Activated CD8-positive, alpha-beta T cell treated with anti-CD3 and anti-CD28 coated beads for 36 hours (primary cell): ENCODE measurements at regions not wholly inside any gene's neighbourhood (a gene's known extent, or its start where the extent isn't known, plus 50 kb on each side); places are given as distances from the start of the nearest gene placed in this dataset.
"Not testable (repeated sequence)": the region's sequence is repeated elsewhere in the genome, so short reads cannot be mapped to it uniquely, and the experiment has no call there.

Source experiments
- ATAC-seq: fragments of 200-7000 bp; cut with Tn5 transposase; one replicate; pipeline ENCODE4 v1.10.0; 2021; ENCODE audit warnings: mild to moderate bottlenecking, moderate library complexity
- CTCF ChIA-PET: fragments of 350-600 bp; sonication (Branson Sonifier 250); formaldehyde crosslinking; loops from one replicate; lab custom pipeline; 2021; ENCODE audit warnings: antibody characterized with exemption; lab: Charles Lee
- POLR2A ChIA-PET: fragments of 350-600 bp; sonication (Branson Sonifier 250); formaldehyde crosslinking; loops from one replicate; lab custom pipeline; 2021; ENCODE audit warnings: antibody characterized with exemption; lab: Charles Lee
- DNase-seq: peaks from one replicate; pipeline ENCODE4 v3.0.0-alpha.2; 2020
- H3K27ac Mint-ChIP-seq: one replicate; pipeline ENCODE4 v1.8.0; 2021; ENCODE audit warnings: mild to moderate bottlenecking, mixed read lengths
- H3K27me3 Mint-ChIP-seq: one replicate; pipeline ENCODE4 v1.8.0; 2021; ENCODE audit warnings: mixed read lengths
- H3K36me3 Mint-ChIP-seq: one replicate; pipeline ENCODE4 v1.8.0; 2021; ENCODE audit warnings: low read depth, mixed read lengths
- H3K4me1 Mint-ChIP-seq: one replicate; pipeline ENCODE4 v1.8.0; 2021; ENCODE audit warnings: low read depth, mixed read lengths
- H3K4me3 Mint-ChIP-seq: one replicate; pipeline ENCODE4 v1.8.0; 2021; ENCODE audit warnings: mild to moderate bottlenecking, moderate library complexity, mixed read lengths
- H3K9me3 Mint-ChIP-seq: one replicate; pipeline ENCODE4 v1.8.0; 2021; ENCODE audit warnings: mixed read lengths
- intact Hi-C: fragments of 100-400 bp; cut with micrococcal nuclease; formaldehyde crosslinking; loops from one replicate; pipeline ENCODE4 v1.10.0; 2022
- TF ChIP-seq, protein P1 (sequence below): fragments of 200-600 bp; IDR thresholded peaks from one replicate; pipeline ENCODE4 v1.8.0; 2022; ENCODE audit warnings: antibody characterized with exemption, mild to moderate bottlenecking

DNA sequence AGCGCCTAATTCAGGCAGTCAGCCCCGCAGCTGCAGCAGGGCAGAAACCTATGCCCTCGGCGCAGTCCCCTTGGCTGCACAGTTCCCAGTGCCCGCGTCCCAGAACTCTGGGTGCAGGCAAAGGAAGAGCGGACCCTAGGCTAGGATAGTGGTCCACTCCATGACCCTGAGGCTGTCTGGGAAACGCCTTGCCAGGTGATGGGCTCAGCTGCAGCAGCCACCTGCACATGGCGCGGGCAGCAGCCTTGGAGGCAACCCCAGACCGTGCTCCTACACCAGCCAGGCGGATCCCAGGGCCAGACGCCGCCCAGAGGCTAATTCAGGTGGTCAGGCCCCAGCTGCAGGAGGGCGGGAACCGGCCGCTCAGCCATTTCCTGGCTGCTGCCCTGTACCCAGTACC, 83.0 kb downstream of the POTEC start:
- H3K4me1 Mint-ChIP-seq, H3K9me3 Mint-ChIP-seq, ATAC-seq, H3K36me3 Mint-ChIP-seq, CTCF ChIA-PET, intact Hi-C loops, H3K4me3 Mint-ChIP-seq, DNase-seq, H3K27me3 Mint-ChIP-seq, H3K27ac Mint-ChIP-seq, POLR2A ChIA-PET: not testable (repeated sequence)

DNA sequence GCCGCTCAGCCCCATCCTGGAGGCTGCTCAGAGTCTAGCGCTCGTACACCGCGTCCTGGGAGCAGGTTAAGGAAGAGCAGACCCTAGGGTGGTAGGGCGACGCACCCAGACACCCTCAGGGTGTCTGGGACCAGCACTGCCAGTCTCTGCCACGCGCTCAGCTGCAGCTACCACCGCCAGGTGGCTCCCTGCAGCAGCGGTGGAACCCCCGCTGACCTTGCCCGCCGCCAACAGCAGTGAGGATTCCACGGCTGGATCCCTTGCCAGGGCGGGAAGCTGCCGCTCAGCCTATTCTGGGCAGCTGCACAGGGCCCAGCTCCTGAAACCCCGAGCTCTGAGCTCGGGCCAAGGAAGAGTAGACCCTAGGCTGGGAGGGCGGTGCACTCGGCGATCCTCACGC, 83.6 kb downstream of the POTEC start:
- H3K36me3 Mint-ChIP-seq, intact Hi-C loops, H3K27ac Mint-ChIP-seq, CTCF ChIA-PET, DNase-seq, ATAC-seq, H3K27me3 Mint-ChIP-seq, POLR2A ChIA-PET, H3K4me1 Mint-ChIP-seq, H3K4me3 Mint-ChIP-seq, H3K9me3 Mint-ChIP-seq: not testable (repeated sequence)

DNA sequence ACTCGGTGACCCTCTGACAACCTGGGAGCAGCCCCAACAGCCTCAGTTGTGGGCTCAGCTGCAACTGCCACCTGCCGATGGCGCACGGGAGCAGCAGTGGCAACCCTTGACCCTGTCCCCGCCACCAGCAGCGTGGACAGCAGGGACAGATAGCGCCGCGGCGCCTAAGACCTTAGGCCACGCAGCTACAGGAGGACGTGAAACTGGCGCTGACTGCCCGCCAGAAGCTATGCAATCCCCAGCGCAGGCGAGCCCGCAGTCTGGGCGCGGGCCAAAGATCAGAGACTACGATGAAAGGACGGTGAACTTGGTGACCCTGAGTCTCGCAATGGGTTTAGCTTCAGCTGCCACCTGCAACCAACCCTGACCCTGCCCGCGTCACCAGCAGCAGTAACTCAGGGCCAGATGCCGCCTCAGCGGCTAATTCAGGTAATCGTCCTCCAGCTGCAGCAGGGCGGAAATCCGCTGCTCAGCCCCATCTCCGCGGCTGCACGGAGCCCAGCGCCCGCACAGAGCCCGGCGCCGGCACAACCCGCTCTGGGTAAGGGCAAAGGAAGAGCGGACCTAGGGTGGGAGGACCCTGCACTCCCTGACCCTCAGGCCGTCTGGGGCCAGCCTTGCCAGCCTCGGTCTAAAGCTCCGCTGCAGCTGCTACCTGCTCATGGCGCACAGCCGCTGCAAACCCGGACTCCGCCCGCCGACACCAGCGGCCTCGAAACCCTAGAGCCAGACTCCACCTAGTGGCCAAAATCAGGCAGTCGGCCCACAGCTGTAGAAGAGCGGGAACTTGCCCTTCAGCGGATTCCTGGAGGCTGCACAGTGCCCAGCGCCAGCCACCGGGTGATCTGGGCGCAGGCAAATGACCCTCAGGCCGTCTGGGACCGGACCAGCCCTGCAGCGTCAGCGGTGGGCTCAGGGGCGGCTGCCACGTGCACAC, 85.1 kb downstream of the POTEC start:
- DNase-seq = peak; percentile 83
- TF ChIP-seq, protein P1, sequence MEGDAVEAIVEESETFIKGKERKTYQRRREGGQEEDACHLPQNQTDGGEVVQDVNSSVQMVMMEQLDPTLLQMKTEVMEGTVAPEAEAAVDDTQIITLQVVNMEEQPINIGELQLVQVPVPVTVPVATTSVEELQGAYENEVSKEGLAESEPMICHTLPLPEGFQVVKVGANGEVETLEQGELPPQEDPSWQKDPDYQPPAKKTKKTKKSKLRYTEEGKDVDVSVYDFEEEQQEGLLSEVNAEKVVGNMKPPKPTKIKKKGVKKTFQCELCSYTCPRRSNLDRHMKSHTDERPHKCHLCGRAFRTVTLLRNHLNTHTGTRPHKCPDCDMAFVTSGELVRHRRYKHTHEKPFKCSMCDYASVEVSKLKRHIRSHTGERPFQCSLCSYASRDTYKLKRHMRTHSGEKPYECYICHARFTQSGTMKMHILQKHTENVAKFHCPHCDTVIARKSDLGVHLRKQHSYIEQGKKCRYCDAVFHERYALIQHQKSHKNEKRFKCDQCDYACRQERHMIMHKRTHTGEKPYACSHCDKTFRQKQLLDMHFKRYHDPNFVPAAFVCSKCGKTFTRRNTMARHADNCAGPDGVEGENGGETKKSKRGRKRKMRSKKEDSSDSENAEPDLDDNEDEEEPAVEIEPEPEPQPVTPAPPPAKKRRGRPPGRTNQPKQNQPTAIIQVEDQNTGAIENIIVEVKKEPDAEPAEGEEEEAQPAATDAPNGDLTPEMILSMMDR = peak; percentile 35
- intact Hi-C loops, H3K9me3 Mint-ChIP-seq, H3K4me1 Mint-ChIP-seq, ATAC-seq, POLR2A ChIA-PET, H3K27ac Mint-ChIP-seq, CTCF ChIA-PET, H3K36me3 Mint-ChIP-seq, H3K27me3 Mint-ChIP-seq: not testable (repeated sequence)
- peak overlapping the region; percentile 63 for H3K4me3 Mint-ChIP-seq

DNA sequence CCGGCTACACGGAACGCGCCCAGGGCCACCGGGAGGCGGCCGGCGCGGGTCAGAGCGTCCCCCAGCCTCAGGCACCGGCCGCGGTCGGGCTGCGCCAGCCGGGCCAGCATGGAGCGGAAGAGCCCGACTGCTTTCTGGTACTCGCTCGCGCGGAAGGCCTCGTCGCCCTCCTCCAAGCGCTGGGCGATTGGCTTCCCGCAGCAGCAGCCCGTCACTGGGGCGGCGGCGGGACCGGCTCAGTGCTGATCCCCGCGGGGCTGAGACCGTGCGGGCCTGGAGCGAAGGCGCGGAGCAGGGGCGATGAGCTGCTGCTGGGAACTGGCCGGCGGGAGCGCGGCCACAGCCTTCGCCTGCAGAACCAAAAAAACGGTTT, 92.8 kb downstream of the POTEC start:
- H3K27ac Mint-ChIP-seq, H3K27me3 Mint-ChIP-seq, intact Hi-C loops, H3K4me1 Mint-ChIP-seq, H3K9me3 Mint-ChIP-seq, H3K36me3 Mint-ChIP-seq, ATAC-seq, POLR2A ChIA-PET, CTCF ChIA-PET: not testable (repeated sequence)
- DNase-seq = peak; percentile 19
- peak overlapping the region; percentile 50 for H3K4me3 Mint-ChIP-seq

DNA sequence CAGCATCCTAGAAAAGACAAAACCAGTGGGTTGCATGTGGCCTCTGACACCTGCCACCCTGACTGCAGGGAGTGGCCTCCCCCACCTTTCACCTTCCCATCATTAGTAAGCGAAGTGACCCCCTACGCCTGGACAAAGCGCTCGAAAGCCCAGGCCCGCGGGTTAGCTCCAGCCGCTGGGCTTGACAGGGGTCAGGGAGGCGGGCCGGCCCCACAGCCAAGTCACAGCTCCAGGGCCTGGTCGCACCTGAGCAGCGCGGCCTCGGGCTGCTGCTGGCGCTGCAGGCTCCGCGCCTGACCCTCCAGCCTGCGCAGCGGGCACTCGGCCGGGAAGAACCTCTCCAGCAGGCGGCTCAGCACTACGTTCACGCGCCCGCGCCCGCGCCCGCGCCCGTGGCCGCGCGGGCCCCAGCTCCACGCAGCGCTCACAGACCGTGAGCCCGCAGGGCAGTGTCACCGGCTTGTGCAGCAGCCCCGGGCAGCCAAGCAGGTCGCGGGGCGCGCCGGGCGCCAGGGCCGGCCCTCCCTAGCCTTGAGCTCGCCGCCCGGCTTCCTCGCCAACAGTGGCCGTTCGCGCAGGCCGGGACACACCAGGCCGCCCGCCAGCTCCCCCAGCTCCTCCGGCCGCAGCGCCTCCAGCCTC, 93.3 kb downstream of the POTEC start:
- H3K36me3 Mint-ChIP-seq, H3K27me3 Mint-ChIP-seq, H3K9me3 Mint-ChIP-seq, H3K4me1 Mint-ChIP-seq, POLR2A ChIA-PET, CTCF ChIA-PET, intact Hi-C loops, H3K27ac Mint-ChIP-seq, H3K4me3 Mint-ChIP-seq: not testable (repeated sequence)
- peak; percentile 47 for ATAC-seq
- peak; percentile 7 for DNase-seq

DNA sequence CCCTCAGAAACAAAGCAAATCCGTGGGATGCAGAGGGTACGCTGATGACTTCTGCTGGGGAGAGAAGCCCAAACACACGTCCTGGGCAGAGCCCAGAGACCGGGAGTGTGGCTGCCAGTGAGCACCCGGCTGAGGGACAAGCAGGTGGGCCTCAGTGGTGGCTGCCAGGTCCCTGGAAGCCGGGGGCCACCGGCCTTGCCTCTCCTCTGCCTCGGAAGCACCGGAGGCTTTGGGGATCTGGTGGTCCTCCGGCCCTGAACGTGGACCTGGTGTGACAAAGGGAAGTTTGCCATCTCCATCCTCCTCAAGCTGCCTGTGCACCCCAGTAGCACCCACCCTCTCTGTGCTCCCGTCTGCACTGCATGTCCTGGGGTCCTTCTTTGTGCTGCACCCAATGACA, 94.3 kb downstream of the POTEC start:
- H3K36me3 Mint-ChIP-seq, POLR2A ChIA-PET, ATAC-seq, H3K4me1 Mint-ChIP-seq, H3K27ac Mint-ChIP-seq, H3K4me3 Mint-ChIP-seq, CTCF ChIA-PET, H3K9me3 Mint-ChIP-seq, DNase-seq, H3K27me3 Mint-ChIP-seq, intact Hi-C loops: not testable (repeated sequence)

DNA sequence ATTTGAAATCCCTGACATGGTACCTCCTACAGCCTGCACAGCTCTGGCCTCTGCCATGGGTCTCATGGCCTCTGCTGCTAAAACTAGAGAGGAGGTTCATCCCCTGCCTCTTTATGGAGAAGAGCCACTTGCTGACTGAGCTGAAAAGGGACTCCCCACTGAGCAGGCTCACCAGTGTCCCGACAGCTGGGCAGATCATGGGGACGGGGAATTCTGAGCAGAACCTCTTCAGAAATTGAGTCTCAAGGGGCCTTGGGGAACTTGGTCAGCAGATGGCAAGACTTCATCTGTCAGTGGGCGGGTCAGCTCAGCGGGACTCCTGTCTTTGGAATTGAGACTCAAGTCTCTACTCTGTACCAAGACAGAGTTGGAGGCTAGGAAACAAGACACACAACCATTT, 95.7 kb downstream of the POTEC start:
- H3K27ac Mint-ChIP-seq, intact Hi-C loops, ATAC-seq, H3K9me3 Mint-ChIP-seq, H3K4me3 Mint-ChIP-seq, H3K4me1 Mint-ChIP-seq, DNase-seq, POLR2A ChIA-PET, H3K36me3 Mint-ChIP-seq, H3K27me3 Mint-ChIP-seq, CTCF ChIA-PET: not testable (repeated sequence)

DNA sequence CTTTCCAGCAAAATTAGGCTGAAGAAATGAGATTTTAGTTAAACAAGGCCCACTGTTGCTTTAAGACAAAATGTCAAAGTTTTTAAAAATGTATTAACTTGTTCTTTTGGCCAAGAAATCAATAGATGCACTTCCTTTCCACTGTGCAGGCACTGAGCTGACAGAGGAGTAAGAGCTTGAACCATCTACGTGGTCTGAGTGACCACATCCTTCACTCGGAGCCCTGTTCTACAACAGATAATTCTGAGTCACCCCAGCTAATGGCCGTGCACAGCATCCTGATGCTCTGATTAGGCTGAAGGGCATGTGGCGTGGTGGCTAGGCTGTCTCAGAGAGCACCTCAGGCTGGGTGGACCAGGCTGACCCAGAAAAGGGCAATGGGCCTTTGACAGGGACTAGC, 107.9 kb downstream of the POTEC start:
- CTCF ChIA-PET, H3K36me3 Mint-ChIP-seq, intact Hi-C loops, H3K9me3 Mint-ChIP-seq, H3K4me1 Mint-ChIP-seq, POLR2A ChIA-PET, ATAC-seq, H3K4me3 Mint-ChIP-seq, H3K27me3 Mint-ChIP-seq, H3K27ac Mint-ChIP-seq: not testable (repeated sequence)
- peak; percentile 19 for DNase-seq

DNA sequence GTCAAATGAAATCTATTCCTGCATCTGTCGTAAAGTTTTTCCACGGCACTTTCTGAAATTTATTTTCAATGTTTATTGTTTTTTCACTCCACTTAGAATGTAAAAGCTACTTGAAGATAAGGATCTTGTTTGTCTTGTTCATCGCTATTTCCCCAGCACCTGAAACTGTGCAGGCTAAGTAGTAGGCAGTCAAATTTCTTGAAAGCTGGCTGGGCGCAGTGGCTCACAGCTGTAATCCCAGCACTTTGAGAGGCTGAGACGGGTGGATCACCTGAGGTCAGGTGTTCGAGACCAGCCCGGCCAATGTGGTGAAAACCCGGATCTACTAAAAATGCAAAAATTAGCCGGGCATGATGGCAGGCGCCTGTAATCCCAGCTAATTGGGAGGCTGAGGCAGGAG, 111.0 kb downstream of the POTEC start:
- H3K9me3 Mint-ChIP-seq, DNase-seq, CTCF ChIA-PET, POLR2A ChIA-PET, intact Hi-C loops, H3K27ac Mint-ChIP-seq, H3K36me3 Mint-ChIP-seq, H3K27me3 Mint-ChIP-seq, H3K4me1 Mint-ChIP-seq, ATAC-seq, H3K4me3 Mint-ChIP-seq: not testable (repeated sequence)

DNA sequence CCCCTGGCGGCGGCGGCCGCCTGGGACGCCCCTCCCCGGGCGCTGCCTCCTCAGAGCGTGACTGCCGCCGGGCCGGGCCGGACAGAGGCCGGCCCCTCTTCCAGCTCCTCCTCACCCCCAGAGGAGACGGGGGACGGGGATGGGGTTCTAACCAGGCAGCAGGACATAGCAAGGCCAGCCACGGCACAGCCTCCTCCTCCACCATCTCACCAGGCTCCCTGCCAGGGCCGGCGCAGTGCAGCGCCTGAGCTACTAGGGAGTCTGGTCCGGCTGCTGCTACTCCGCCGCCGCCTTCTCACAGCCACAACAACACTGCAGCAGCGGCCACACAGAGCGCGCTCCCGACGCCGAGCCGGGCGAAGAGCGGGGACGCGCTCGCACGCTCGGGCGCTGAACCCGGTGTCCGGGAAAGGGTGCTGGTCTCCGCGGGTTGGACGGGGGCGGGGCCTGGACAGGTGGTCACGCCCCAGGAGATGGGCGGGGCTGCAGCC, 112.3 kb downstream of the POTEC start:
- H3K27me3 Mint-ChIP-seq, H3K9me3 Mint-ChIP-seq, intact Hi-C loops, H3K27ac Mint-ChIP-seq, H3K36me3 Mint-ChIP-seq, CTCF ChIA-PET, POLR2A ChIA-PET, H3K4me1 Mint-ChIP-seq, ATAC-seq: not testable (repeated sequence)
- DNase-seq = peak; percentile 64
- peak overlapping the region; percentile 77 for H3K4me3 Mint-ChIP-seq
